TTC549 (cell line): ENCODE measurements at regions not wholly inside any gene's neighbourhood (a gene's known extent, or its start where the extent isn't known, plus 50 kb on each side); places are given as distances from the start of the nearest gene placed in this dataset.
"Not testable (repeated sequence)": the region's sequence is repeated elsewhere in the genome, so short reads cannot be mapped to it uniquely, and the experiment has no call there.

Experiments
- FAIRE-seq: peaks from 2 replicates; lab custom pipeline; 2012; peaks lifted over from hg19 to GRCh38; lab: Jason Lieb, UNC

DNA sequence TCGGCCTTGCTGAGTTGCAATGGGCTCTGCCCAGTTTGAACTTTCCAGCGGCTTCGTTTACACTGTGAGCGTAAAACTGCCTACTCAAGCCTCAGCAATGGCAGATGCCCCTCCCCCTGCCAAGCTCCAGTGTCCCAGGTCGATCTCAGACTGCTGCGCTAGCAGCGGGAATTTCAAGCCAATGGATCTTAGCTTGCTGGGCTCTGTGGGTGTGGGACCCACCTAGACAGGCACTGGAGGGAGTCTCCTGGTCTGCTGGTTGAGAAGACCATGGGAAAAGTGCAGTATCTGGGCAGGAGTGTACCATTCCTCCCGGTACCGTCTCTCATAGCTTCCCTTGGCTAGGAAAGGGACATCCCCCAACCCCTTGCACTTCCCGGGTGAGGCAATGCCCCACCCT is 88.2 kb downstream of the KLHL28 start:
- no peak for FAIRE-seq

GRCh38 chr14:44866770-44867169 is 95.0 kb downstream of the KLHL28 start:
- no peak for FAIRE-seq

GRCh38 chr14:44866322-44866721 is 95.4 kb downstream of the KLHL28 start:
- FAIRE-seq, result no peak

DNA sequence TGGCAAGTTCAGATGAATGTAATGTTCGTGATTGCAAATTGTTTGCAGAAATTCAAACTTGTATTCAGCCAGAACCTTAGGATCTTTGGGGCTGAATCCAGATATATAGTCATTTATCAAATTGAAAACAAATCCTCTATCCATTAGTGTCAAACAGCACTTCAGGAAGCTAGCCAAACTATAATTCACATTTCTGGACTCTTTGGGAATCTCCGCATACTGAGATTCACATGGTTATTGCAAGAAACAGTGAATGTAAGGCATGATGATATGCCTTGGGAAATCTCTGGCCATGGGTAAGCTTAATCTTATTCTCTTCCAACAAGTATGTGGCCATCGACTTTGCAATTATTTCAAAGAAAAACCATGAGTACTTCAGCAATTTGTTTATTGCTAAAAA is 98.5 kb downstream of the KLHL28 start:
- no peak for FAIRE-seq

- FAIRE-seq, result no peak
Observed at GRCh38 chr14:44854114-44854513, 107.6 kb downstream of the KLHL28 start.

DNA sequence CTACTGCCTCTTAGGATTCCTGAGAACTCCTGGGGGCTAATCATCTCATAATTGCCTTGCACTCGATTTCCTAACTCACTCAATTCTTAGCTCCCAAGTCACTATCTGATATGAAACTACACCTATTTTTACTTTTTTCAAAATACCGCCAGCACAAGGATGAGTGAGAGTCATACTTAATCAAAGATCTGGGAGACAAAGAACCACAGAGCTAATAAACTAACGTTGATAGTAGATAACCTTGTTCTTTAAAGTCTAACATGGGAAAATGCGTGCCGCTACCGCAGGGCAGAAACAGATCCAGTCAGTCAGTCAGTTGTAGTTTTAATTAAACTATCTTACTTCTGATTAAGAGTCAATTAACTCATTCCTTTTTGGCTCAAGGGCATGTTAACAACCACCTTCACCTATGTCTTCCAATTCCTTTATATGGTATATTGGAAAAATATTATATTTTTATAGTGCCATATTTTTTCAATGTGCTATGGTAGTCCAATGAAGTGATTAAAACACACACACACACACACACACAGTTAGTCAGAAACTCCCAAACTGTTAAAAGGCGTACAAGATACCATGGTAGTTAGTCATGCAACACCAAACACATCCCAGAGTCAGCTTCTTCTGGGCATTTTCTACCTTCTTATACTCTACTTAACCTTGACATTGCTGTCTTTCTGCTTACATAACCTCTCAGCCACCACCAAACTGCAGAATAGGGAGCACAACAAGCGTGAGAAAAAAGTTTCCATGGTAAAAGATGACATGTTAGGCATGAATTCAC is 114.0 kb downstream of the KLHL28 start:
- no peak for FAIRE-seq

- peak; percentile 79 for FAIRE-seq
Observed at GRCh38 chr14:44846232-44846824, 115.4 kb downstream of the KLHL28 start.

- not testable (repeated sequence) for FAIRE-seq
Observed at GRCh38 chr14:44835928-44836327, 125.8 kb downstream of the KLHL28 start.

DNA sequence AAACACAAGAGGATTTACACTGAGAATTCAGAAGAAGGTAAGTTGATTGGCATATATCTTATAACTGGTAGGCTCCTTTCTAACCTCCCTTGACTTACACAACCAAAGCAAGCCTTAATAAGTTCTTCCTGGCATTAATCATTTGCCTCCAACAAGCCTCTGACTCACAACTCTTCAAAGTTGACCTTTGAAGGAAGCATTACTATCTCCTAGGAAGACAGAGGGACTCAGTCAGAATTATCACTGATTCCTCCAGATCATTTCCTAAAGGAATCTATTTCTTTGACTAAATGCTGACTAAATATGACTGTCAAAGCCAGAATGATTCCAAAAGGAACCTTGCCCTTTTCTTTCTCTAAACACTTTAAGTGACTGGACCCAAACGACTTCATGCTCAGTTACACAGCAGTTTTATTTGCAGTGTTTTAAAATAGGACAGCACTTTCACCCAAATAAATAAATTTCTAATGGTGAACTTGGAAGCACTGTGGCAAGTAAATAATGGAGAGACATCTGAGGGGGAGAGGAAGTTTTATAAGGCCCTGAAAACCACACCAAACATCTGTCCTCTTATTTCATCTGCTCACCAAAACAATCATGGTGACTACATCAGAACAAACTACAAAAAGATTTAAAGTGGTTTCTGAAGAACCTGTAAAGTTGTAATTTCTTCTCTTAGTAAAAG is 128.2 kb downstream of the KLHL28 start:
- no peak for FAIRE-seq

DNA sequence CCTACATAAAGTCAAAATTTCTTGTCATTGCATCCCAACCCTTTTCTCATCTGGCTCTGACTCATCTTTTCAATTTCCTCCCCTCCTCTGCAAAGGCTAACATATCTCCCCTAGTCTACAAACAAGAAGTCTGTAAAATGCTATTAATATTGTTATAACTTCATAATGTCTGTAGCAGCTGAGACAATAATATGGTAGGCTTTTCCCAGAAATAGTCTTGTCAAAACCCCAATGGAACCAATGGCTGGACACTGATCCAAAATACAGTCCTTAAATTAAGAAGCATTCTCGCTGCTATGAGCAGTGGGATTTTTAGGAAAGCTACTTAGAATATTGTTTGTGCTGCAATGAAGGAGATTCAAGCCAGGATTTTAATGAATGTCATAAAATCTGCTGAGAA is 131.4 kb downstream of the KLHL28 start:
- FAIRE-seq, result no peak

DNA sequence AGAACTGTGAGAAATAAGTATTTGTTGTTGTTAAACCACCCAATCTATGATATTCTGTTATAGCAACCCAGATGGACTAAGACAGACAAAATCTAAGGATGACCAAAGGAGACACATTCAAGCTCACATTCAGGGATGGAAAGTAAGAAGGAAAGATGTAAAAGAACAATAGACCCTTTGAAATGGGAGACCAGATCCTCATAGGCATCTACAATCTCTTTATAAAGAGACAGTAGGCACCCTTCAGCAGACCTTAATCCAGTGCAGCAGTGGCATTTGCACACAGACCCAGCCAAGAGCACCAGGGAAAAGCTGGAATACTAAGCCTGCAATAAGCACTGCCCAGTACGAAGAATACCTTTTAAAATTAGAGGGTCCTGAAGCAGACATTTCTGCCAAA is 132.7 kb downstream of the KLHL28 start:
- no peak for FAIRE-seq

DNA sequence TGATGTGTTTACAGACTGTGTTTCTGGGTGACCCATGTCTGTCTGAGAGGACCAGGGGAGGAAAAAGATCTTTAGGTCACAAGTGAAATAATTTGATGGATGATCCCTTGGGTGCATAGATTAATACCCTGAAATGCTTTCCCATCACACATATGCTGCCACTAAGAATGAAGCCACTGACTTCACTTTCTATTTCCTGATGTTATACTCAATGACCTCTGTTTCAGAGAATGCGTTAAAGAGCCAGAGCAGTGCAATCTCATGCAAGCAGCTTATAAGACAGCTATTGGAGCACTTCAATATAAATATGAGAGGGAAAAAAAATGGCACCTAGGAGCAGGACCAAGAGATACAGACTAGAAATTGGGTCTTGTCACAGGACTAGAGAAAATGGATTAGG is 133.7 kb downstream of the KLHL28 start:
- FAIRE-seq, result no peak

- no peak for FAIRE-seq
Observed at GRCh38 chr14:44820230-44820964, 141.3 kb downstream of the KLHL28 start.

- no peak for FAIRE-seq
Observed at GRCh38 chr14:44814196-44814595, 147.6 kb downstream of the KLHL28 start.

- no peak for FAIRE-seq
Observed at GRCh38 chr14:44812672-44813071, 149.1 kb downstream of the KLHL28 start.

DNA sequence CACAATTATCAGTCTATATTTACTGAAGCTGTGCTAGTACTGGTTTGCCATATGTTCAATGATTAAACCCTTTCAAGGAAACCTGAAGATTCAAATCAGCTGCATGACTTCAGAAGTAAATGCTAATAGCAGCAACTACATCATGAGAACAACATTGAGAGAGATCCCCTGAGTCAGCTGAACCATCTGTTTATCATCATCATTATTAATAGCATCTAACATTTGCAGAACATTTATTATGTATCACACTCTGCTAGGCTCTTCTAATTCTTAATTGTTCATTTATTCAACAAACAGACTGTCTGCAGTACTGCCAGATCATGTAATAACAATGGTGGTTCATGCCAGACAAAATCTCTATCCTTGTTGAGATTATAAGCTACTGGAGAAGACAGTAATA is 157.4 kb downstream of the KLHL28 start:
- FAIRE-seq, result no peak

DNA sequence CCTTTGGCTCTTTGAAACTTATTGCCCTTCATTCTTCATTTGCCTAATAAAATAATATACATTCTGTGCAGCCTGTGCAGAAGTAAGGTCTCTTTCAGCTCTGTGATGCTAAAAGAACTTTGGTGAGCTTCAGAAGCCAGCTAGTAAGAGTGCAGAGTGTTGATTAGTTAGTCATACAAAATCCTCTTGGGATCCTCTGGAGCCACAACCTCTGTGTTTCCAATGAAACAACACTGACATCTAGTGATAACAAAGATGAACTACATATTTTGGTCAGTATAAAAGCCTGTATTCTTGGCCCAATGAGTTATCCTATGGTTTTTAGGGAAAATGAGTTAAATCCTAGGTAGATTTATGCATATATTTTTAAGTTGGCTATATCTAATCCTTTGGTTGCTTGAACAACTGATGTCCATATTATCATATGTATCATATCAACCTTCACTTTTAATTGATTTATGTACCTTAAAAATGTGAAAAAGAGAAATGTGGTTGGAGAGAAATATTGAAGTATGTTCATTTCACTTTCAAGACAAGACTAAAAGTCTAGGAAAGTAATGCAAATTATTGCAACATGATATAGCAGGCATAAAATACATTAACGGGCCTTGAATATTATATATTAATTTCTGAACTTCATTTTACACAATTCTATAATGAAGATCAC is 158.4 kb downstream of the KLHL28 start:
- FAIRE-seq, result peak; percentile 89

- no peak for FAIRE-seq
Observed at GRCh38 chr14:44798386-44799242, 163.1 kb downstream of the KLHL28 start.

DNA sequence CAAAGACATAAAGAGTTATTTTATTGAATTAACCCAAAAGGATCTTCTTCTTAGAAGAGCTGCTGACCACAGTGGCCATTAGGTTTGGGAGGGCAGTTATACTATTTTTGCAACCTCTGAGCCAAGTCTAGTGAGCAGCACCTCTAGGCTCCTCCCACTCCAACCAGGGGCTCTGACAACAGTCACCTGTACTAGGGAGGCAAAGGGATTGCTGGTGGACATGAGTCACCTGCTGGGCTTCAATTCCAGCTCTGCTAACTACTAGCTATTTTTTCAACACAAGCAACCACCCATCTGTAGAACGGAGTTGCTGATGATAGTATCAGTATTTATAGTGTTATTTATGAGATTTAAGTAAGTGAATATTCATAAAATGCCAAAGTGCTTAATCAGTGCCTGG is 166.0 kb downstream of the KLHL28 start:
- FAIRE-seq, result no peak

DNA sequence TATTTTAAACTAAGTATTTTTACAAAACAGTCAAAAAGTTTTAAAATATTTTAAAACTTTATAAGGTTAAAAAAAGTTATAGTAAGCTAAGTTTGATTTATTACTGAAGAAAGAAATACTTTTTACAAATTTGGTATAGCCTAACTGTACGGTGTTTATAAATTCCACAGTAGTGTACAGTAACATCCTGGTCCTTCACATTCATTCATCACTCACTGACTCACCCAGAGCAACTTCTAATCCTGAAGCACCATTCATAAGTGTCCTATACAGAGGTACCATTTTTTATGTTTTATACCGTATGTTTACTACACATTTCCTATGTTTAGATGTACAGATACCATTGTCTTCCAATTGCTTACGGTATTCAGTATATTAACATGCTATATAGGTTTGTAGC is 170.0 kb downstream of the KLHL28 start:
- no peak for FAIRE-seq

- no peak for FAIRE-seq
Observed at GRCh38 chr14:44788612-44789011, 173.1 kb downstream of the KLHL28 start.
